GM23338 (cell line): ENCODE measurements at regions not wholly inside any gene's neighbourhood (a gene's known extent, or its start where the extent isn't known, plus 50 kb on each side); places are given as distances from the start of the nearest gene placed in this dataset.

ENCODE experiments used
- ATAC-seq: fragments of 200-7000 bp; cut with Tn5 transposase; 3 replicates; pipeline ENCODE4 v1.9.1; 2020
- DNase-seq: peaks from one replicate; pipeline ENCODE4 v3.0.0-alpha.2; 2015; ENCODE audit warnings: low spot score
- H2AFZ ChIP-seq: fragments of 200-600 bp; sonication (generic); 2 replicates; pipeline ENCODE4 v1.8.0; 2016; ENCODE audit warnings: antibody characterized with exemption, mild to moderate bottlenecking, moderate library complexity
- H3F3A ChIP-seq: fragments of 200-600 bp; sonication (generic); replicated peaks from 2 replicates; pipeline ENCODE4 v1.8.0; 2017; ENCODE audit warnings: antibody characterized with exemption, mixed run types, low read depth
- H3K27ac ChIP-seq: fragments of 200-600 bp; sonication (generic); 2 replicates; pipeline ENCODE4 v1.6.1; 2016; ENCODE audit warnings: low read depth
- H3K27me3 ChIP-seq: fragments of 200-600 bp; sonication (generic); 2 replicates; pipeline ENCODE4 v1.8.0; 2016; ENCODE audit warnings: mild to moderate bottlenecking, mixed run types, moderate library complexity; ENCODE audit not compliant: insufficient read depth
- H3K36me3 ChIP-seq: fragments of 200-600 bp; sonication (generic); 2 replicates; pipeline ENCODE4 v1.8.0; 2016; ENCODE audit warnings: mild to moderate bottlenecking; ENCODE audit not compliant: insufficient read depth
- H3K4me1 ChIP-seq: fragments of 200-600 bp; sonication (generic); 2 replicates; pipeline ENCODE4 v1.8.0; 2016; ENCODE audit warnings: mild to moderate bottlenecking, moderate library complexity; ENCODE audit not compliant: insufficient read depth
- H3K4me2 ChIP-seq: fragments of 200-600 bp; sonication (generic); 2 replicates; pipeline ENCODE4 v1.7.1; 2017; ENCODE audit warnings: mixed run types
- H3K4me3 ChIP-seq: fragments of 200-600 bp; sonication (generic); 2 replicates; pipeline ENCODE4 v1.6.1; 2016; ENCODE audit warnings: mixed run types
- H3K79me2 ChIP-seq: fragments of 200-600 bp; sonication (generic); replicated peaks from 2 replicates; pipeline ENCODE4 v1.8.0; 2017; ENCODE audit warnings: mild to moderate bottlenecking; ENCODE audit not compliant: insufficient read depth
- H3K9me2 ChIP-seq: fragments of 200-600 bp; sonication (generic); 2 replicates; pipeline ENCODE4 v1.8.0; 2017; ENCODE audit not compliant: insufficient read depth
- H4K20me1 ChIP-seq: fragments of 200-600 bp; sonication (generic); replicated peaks from 2 replicates; pipeline ENCODE4 v1.8.0; 2017; ENCODE audit warnings: mild to moderate bottlenecking; ENCODE audit not compliant: insufficient read depth
- H3K27ac Mint-ChIP-seq: 2 replicates; pipeline ENCODE4 v1.8.0; 2020; ENCODE audit warnings: inconsistent platforms, mild to moderate bottlenecking, moderate library complexity, mixed read lengths
- H3K27me3 Mint-ChIP-seq: 3 replicates; pipeline ENCODE4 v1.8.0; 2022; ENCODE audit warnings: low read depth, mild to moderate bottlenecking, moderate library complexity, mixed read lengths, inconsistent platforms; ENCODE audit not compliant: insufficient read depth, poor library complexity
- H3K36me3 Mint-ChIP-seq: 3 replicates; pipeline ENCODE4 v1.8.0; 2021; ENCODE audit warnings: low read depth, mild to moderate bottlenecking, inconsistent platforms, moderate library complexity, mixed read lengths
- H3K4me1 Mint-ChIP-seq: 3 replicates; pipeline ENCODE4 v1.8.0; 2020; ENCODE audit warnings: mild to moderate bottlenecking, inconsistent platforms, mixed read lengths
- H3K4me3 Mint-ChIP-seq: 3 replicates; pipeline ENCODE4 v1.8.0; 2021; ENCODE audit warnings: moderate library complexity, mild to moderate bottlenecking, inconsistent platforms, mixed read lengths
- H3K9me3 Mint-ChIP-seq: 3 replicates; pipeline ENCODE4 v1.8.0; 2020; ENCODE audit warnings: moderate library complexity, mild to moderate bottlenecking, inconsistent platforms, mixed read lengths
- CREB1 ChIP-seq: fragments of 250-450 bp; sonication (Bioruptor Pico); IDR thresholded peaks from 2 replicates; pipeline ENCODE4 v1.5.0; 2020; ENCODE audit warnings: low read depth, mild to moderate bottlenecking, moderate library complexity
- EZH2 ChIP-seq: fragments of 200-600 bp; sonication (generic); IDR thresholded peaks from one replicate; pipeline ENCODE4 v1.8.0; 2017; ENCODE audit warnings: antibody characterized with exemption, mild to moderate bottlenecking, low read depth; ENCODE audit not compliant: unreplicated experiment
- JUNB ChIP-seq: IDR thresholded peaks from one replicate; pipeline ENCODE4 v1.6.1; 2016; ENCODE audit warnings: antibody characterized with exemption; ENCODE audit not compliant: unreplicated experiment
- NANOG ChIP-seq: IDR thresholded peaks from 2 replicates; pipeline ENCODE4 v1.6.1; 2016; ENCODE audit warnings: antibody characterized with exemption, borderline replicate concordance
- POLR2AphosphoS5 ChIP-seq: IDR thresholded peaks from 2 replicates; pipeline ENCODE4 v1.6.1; 2016; ENCODE audit warnings: antibody characterized with exemption, low read depth
- REST ChIP-seq: IDR thresholded peaks from one replicate; pipeline ENCODE4 v1.6.1; 2018; ENCODE audit warnings: antibody characterized with exemption; ENCODE audit not compliant: unreplicated experiment
- STAT1 ChIP-seq: IDR thresholded peaks from one replicate; pipeline ENCODE4 v1.6.1; 2016; ENCODE audit warnings: antibody characterized with exemption; ENCODE audit not compliant: unreplicated experiment
- ZNF331 ChIP-seq: fragments of 250-450 bp; sonication (Bioruptor Pico); IDR thresholded peaks from 2 replicates; pipeline ENCODE4 v1.5.0; 2020; ENCODE audit warnings: low read depth, mild to moderate bottlenecking, moderate library complexity
- TF ChIP-seq, protein P1 (sequence below): fragments of 250-450 bp; sonication (Bioruptor Pico); IDR thresholded peaks from 2 replicates; pipeline ENCODE4 v1.5.0; 2020; ENCODE audit warnings: mild to moderate bottlenecking, moderate library complexity
- TF ChIP-seq, protein P2 (sequence below): IDR thresholded peaks from 2 replicates; pipeline ENCODE4 v1.6.1; 2016; ENCODE audit warnings: antibody characterized with exemption
- TF ChIP-seq, protein P3 (sequence below), 2 experiments: fragments of 200-600 bp in 1 of 2; sonication (generic) in 1 of 2; conservative IDR thresholded peaks; 2 replicates each; pipeline versions ENCODE4 v1.5.1 to v1.6.1; 2016 to 2017; ENCODE audit warnings: antibody characterized with exemption in 2 of 2, low read depth in 2 of 2, mild to moderate bottlenecking in 2 of 2, moderate library complexity in 1 of 2

DNA sequence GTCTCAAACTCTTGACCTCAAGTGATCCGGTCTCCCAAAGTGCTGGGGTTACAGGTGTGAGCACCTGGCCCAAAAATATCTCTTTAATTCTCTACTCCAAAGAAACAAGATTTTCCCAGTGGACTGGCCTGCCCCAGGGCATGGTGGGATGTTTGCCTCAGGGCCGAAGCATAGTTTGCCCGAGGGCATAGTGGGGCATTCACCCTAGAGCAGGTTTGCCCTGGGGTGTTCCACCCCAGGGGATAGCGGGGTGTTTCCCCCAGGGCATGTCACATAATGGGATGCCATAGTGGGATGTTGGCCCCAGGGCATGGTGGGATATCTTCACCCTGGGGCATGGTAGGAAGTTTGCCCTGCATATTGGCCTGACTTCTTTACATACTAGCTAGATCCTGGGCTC, 97.2 kb downstream of the VEGFA start:
- DNase-seq = no peak
- Histone ChIP-seq H3K36me3 (no peaks in the 10 kb centered on the region), H3K4me3 (no peak overlapping the region), H3K9me2 (no peaks in the 10 kb centered on the region), H3K27ac (no peak overlapping the region), H2AFZ (no peak overlapping the region), H3F3A (no peaks in the 10 kb centered on the region), H3K27me3 (no peaks in the 10 kb centered on the region), H3K79me2 (no peaks in the 10 kb centered on the region), H3K4me1 (no peaks in the 10 kb centered on the region), H3K4me2 (no peak overlapping the region), H4K20me1 (no peaks in the 10 kb centered on the region)
- TF ChIP-seq, protein P1, sequence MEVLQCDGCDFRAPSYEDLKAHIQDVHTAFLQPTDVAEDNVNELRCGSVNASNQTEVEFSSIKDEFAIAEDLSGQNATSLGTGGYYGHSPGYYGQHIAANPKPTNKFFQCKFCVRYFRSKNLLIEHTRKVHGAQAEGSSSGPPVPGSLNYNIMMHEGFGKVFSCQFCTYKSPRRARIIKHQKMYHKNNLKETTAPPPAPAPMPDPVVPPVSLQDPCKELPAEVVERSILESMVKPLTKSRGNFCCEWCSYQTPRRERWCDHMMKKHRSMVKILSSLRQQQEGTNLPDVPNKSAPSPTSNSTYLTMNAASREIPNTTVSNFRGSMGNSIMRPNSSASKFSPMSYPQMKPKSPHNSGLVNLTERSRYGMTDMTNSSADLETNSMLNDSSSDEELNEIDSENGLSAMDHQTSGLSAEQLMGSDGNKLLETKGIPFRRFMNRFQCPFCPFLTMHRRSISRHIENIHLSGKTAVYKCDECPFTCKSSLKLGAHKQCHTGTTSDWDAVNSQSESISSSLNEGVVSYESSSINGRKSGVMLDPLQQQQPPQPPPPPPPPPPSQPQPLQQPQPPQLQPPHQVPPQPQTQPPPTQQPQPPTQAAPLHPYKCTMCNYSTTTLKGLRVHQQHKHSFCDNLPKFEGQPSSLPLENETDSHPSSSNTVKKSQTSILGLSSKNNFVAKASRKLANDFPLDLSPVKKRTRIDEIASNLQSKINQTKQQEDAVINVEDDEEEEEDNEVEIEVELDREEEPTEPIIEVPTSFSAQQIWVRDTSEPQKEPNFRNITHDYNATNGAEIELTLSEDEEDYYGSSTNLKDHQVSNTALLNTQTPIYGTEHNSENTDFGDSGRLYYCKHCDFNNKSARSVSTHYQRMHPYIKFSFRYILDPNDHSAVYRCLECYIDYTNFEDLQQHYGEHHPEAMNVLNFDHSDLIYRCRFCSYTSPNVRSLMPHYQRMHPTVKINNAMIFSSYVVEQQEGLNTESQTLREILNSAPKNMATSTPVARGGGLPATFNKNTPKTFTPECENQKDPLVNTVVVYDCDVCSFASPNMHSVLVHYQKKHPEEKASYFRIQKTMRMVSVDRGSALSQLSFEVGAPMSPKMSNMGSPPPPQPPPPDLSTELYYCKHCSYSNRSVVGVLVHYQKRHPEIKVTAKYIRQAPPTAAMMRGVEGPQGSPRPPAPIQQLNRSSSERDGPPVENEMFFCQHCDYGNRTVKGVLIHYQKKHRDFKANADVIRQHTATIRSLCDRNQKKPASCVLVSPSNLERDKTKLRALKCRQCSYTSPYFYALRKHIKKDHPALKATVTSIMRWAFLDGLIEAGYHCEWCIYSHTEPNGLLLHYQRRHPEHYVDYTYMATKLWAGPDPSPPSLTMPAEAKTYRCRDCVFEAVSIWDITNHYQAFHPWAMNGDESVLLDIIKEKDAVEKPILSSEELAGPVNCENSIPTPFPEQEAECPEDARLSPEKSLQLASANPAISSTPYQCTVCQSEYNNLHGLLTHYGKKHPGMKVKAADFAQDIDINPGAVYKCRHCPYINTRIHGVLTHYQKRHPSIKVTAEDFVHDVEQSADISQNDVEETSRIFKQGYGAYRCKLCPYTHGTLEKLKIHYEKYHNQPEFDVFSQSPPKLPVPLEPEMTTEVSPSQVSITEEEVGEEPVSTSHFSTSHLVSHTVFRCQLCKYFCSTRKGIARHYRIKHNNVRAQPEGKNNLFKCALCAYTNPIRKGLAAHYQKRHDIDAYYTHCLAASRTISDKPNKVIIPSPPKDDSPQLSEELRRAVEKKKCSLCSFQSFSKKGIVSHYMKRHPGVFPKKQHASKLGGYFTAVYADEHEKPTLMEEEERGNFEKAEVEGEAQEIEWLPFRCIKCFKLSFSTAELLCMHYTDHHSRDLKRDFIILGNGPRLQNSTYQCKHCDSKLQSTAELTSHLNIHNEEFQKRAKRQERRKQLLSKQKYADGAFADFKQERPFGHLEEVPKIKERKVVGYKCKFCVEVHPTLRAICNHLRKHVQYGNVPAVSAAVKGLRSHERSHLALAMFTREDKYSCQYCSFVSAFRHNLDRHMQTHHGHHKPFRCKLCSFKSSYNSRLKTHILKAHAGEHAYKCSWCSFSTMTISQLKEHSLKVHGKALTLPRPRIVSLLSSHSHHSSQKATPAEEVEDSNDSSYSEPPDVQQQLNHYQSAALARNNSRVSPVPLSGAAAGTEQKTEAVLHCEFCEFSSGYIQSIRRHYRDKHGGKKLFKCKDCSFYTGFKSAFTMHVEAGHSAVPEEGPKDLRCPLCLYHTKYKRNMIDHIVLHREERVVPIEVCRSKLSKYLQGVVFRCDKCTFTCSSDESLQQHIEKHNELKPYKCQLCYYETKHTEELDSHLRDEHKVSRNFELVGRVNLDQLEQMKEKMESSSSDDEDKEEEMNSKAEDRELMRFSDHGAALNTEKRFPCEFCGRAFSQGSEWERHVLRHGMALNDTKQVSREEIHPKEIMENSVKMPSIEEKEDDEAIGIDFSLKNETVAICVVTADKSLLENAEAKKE (CRISPR knock-in tag) = no peak
- TF ChIP-seq, protein P2, sequence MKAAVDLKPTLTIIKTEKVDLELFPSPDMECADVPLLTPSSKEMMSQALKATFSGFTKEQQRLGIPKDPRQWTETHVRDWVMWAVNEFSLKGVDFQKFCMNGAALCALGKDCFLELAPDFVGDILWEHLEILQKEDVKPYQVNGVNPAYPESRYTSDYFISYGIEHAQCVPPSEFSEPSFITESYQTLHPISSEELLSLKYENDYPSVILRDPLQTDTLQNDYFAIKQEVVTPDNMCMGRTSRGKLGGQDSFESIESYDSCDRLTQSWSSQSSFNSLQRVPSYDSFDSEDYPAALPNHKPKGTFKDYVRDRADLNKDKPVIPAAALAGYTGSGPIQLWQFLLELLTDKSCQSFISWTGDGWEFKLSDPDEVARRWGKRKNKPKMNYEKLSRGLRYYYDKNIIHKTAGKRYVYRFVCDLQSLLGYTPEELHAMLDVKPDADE = no peak
- TF ChIP-seq CREB1 (CRISPR knock-in tag) (no peak), POLR2AphosphoS5 (no peak), ZNF331 (CRISPR knock-in tag) (no peak), STAT1 (no peak), NANOG (no peak), EZH2 (no peak), REST (no peak), JUNB (no peak)
- TF ChIP-seq, protein P3, sequence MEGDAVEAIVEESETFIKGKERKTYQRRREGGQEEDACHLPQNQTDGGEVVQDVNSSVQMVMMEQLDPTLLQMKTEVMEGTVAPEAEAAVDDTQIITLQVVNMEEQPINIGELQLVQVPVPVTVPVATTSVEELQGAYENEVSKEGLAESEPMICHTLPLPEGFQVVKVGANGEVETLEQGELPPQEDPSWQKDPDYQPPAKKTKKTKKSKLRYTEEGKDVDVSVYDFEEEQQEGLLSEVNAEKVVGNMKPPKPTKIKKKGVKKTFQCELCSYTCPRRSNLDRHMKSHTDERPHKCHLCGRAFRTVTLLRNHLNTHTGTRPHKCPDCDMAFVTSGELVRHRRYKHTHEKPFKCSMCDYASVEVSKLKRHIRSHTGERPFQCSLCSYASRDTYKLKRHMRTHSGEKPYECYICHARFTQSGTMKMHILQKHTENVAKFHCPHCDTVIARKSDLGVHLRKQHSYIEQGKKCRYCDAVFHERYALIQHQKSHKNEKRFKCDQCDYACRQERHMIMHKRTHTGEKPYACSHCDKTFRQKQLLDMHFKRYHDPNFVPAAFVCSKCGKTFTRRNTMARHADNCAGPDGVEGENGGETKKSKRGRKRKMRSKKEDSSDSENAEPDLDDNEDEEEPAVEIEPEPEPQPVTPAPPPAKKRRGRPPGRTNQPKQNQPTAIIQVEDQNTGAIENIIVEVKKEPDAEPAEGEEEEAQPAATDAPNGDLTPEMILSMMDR (conservative IDR thresholded peaks at IDR 0.05; ENCODE audit: low read depth in 2 of 2) = no peak
- H3K27ac Mint-ChIP-seq = no peak overlapping the region
- H3K4me3 Mint-ChIP-seq = no peak overlapping the region
- H3K36me3 Mint-ChIP-seq = no peaks in the 10 kb centered on the region
- H3K4me1 Mint-ChIP-seq = peaks cover 32% of the 10 kb centered on the region
- no peaks in the 10 kb centered on the region for H3K9me3 Mint-ChIP-seq
- H3K27me3 Mint-ChIP-seq = peaks cover 20% of the 10 kb centered on the region
- ATAC-seq = no peak
